Stimulated activated CD4-positive, alpha-beta T cell treated with anti-CD3 and anti-CD28 coated beads, Interleukin-15, amount 100 ng/mL, for 24 hours (primary cell): ENCODE measurements at regions not wholly inside any gene's neighbourhood (a gene's known extent, or its start where the extent isn't known, plus 50 kb on each side); places are given as distances from the start of the nearest gene placed in this dataset.

Experiments
- DNase-seq: peaks from one replicate; pipeline ENCODE4 v3.0.0-alpha.2; 2020

DNA sequence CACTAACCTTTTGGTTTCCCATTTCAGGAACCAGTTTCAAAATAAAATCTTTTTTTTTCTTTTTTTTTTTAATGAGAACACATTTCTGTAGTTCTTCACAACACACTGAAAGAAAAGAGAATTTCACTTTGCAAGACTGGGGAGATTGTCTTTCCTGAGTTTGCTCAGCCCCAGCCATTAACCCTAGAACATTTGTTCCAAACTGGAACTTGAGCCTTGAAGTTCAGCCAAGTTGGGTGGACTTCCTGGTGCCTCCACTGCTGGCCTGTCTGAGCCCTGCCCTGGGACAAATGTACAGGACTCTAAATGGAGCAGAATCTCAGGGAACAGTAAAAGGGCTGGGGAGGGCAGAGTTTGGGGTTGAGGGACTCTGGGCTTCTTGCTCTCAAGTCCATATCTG is 196.4 kb upstream of the LPP start:
- no peak for DNase-seq

- DNase-seq = peak; percentile 59
These were observed 195.4 kb upstream of the LPP start for GRCh38 chr3:187958432-187959003.

- DNase-seq = no peak
These were observed 193.1 kb upstream of the LPP start for GRCh38 chr3:187960820-187961219.

DNA sequence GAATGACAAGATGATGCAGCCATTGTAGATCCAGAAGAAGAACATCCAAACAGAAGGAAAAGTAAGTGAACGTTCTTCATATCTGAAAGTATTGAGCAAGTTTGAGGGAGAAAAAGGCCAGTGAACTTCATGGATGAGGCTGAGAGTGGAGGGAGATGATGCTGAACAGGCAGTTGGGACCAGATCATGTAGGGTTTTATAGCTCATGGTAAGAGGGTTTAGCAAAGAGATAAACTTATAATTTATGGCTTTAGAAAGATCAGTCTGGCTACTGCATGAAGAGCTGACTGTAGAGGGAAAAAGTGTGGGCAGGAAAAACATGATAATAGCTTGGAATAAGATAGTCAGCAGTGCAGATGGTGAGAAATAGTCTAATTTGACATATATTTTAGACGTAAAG is 192.6 kb upstream of the LPP start:
- no peak for DNase-seq

DNA sequence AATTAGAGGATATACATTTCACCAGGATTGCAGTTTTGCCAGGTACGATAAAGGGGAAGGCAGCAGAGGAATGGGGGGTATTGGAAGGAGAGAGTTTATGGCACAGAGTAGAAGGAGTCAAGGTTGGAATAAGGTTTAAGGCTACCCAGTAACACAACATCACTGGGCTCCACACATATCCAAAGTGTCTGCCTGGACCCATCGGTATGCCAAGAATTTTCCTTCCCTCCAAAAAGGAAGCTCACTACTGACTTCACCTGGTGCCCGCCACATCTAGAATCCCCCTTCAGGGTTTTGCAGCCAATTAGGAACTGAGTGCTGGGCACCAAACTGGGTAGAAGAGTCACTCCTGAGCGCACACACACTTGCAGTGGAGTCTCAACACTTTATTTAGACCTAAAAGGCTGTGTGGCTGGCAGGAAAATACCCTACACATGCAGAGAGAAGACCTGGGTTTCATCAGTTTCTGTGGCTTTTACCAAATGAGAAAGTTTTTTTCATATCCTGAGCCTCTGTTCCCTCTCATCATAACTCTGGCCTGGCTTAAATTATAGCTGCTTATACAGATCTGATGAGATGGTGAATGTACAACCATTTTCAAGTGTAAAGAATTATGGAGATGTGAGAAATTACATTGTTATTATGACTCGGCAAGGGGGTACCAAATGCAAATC is 190.8 kb upstream of the LPP start:
- peak; percentile 25 for DNase-seq

DNA sequence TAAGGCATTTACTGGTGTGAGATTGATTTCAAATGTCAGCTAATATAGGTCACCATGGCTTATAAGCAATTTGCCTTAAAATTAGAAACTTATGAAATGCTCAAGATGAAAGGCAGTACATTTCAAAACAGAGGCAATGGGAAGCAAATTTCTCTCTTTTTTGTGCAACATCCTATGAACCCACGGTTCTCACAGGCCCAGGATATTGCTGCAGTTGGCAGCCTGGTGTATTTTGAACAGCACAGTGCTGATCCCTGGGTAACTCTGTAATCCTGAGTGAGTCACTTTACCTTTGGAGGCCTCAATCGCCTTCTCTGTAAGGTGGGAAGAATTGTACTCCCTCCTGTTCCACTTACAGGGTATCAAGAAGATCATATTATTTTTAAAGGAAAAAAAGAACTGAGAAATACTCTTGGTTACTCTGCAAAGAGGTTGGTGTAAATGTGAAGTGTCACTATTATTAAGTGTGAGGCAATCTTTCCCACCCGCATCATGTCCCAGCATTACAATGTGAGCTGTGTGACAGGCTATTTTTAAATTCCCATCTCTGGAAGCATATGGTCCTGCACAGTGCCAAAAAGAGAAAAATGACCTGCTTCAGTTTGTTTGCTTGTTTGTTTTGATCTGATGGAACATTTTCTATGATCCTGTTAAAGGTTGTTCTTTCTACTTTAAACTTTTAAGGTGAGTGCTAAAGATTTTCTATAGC is 190.1 kb upstream of the LPP start:
- DNase-seq = no peak

- DNase-seq = no peak
These were observed 189.2 kb upstream of the LPP start for GRCh38 chr3:187964760-187965159.

- no peak for DNase-seq
These were observed 187.9 kb upstream of the LPP start for GRCh38 chr3:187966096-187966495.

DNA sequence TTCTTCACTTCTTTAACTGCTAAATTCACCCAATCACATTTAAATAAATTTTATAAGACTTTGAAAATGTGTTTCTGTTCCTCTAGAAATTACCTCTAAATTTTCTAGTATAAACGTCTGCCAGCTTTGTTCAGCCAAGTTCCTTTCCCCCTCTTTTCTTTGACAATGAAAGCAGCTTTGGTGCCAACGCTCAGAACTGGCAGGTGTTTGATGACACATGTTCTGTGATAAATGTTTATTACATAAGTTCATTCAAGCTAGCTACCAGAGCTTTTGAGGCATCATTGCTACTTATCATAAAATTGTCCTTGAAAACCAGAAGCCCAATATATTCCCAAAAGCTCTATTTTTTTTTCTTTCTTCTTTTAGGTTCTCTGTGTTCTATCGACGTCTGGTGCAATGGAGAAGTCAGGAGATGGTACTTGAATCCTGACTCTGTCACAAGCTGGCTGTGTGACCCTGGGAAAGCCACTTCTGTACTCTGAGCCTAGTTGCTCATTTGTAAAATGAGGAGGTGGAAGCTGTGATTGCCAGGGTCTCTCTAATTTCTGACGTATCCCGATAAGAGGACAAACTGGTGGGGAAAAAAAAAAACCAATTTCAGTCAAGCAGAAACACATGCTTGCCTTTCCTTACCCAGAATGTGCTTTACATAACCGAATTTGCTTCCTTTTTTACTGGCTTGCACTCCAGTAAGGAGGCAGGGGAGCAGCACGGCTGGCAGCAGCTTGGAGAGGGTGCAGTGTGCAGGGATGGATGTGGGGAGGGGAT is 187.1 kb upstream of the LPP start:
- DNase-seq = no peak

- DNase-seq = no peak
These were observed 186.0 kb upstream of the LPP start for GRCh38 chr3:187967993-187968392.

- no peak for DNase-seq
These were observed 184.9 kb upstream of the LPP start for GRCh38 chr3:187968883-187969580.

DNA sequence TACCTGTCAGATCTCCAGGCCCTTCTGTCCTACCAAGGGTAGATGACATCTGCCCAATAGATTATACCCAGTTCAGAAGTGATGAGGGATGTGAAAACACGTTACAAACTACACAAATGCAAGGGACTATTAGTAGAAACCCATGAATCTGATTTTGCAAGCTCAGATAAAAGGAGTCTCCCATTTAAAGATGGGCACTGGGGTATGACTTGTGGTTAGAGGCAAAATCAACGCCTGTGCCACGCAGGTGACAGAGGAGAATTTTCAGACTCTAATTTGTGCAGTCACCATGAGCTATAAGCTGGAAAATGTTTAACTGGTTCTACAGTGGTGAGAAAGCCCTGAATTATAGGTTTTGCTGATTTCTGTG is 184.4 kb upstream of the LPP start:
- no peak for DNase-seq

GRCh38 chr3:187970106-187970505 is 183.9 kb upstream of the LPP start:
- DNase-seq = no peak

GRCh38 chr3:187971629-187972028 is 182.3 kb upstream of the LPP start:
- no peak for DNase-seq

GRCh38 chr3:187972454-187972853 is 181.5 kb upstream of the LPP start:
- no peak for DNase-seq

- DNase-seq = peak; percentile 33
These were observed 179.7 kb upstream of the LPP start for GRCh38 chr3:187973977-187974870.

- DNase-seq = no peak
These were observed 179.1 kb upstream of the LPP start for GRCh38 chr3:187974871-187975271.

GRCh38 chr3:187975561-187976364 is 178.2 kb upstream of the LPP start:
- peak; percentile 31 for DNase-seq

DNA sequence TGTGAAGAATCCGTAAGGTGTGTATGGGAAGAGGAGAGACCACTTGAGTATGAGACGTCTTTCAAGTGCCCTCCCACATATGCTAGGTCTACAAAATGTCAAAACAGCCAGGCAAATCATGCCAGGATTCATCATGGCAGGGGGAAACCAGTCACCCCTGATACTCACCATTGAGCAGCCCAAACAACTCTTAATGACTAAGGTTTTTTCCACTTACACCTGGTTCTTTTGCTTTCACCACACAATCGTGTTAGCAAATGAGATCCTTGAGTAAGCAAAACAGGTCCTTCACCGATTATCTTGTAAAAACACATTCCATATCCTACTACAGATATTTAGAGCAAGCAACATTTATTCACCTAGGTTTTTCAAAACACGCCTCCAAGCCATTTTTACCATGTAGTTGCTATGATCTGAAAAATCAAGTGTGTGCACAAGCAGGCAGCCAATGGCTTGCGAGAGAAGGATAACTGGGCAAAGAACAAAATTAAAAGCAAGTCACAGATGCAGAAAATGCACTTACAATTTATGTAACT is 177.5 kb upstream of the LPP start:
- DNase-seq = peak; percentile 66

DNA sequence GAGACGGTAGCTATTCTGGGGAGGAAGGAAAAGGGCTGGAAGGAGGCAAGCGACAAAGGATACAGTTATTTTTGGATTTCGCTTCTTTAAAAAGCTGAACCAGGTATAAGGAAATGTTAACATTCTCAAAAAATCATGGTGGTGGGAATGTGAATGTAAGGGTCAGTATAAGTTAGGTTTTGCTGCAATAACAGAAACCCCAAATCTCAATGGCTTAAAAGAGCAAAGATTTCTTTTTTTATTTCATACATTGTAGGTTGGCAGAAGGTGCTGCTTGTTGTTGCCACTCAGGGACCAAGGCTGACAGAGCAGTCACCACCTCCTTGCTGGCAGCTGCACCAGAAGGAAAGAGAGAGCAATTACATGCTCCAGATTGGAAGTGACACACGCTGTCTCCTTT is 176.3 kb upstream of the LPP start:
- DNase-seq = no peak
